Activated T-helper 1 cell treated with anti-CD3 and anti-CD28 coated beads, Interleukin-12 subunit alpha, Interleukin-12 subunit beta, Interleukin-2, Interleukin-4 antibody, amounts not matched to agents 30 ng/mL and 10 ng/mL and 1 ng/mL, durations not matched to agents 14 hours and 24 hours and 36 hours (primary cell): ENCODE measurements at regions not wholly inside any gene's neighbourhood (a gene's known extent, or its start where the extent isn't known, plus 50 kb on each side); places are given as distances from the start of the nearest gene placed in this dataset.

ENCODE experiments used
- DNase-seq: peaks from one replicate; pipeline ENCODE4 v3.0.0; 2021; ENCODE audit warnings: low spot score
- H3K27ac Mint-ChIP-seq: one replicate; pipeline ENCODE4 v1.8.0; 2021; ENCODE audit warnings: mild to moderate bottlenecking, mixed read lengths
- H3K27me3 Mint-ChIP-seq: one replicate; pipeline ENCODE4 v1.8.0; 2022; ENCODE audit warnings: mild to moderate bottlenecking, moderate library complexity, mixed read lengths; ENCODE audit not compliant: insufficient read depth
- H3K36me3 Mint-ChIP-seq: one replicate; pipeline ENCODE4 v1.8.0; 2021; ENCODE audit warnings: low read depth, mixed read lengths
- H3K4me1 Mint-ChIP-seq: one replicate; pipeline ENCODE4 v1.8.0; 2021; ENCODE audit warnings: low read depth, mixed read lengths
- H3K4me3 Mint-ChIP-seq: one replicate; pipeline ENCODE4 v1.8.0; 2021; ENCODE audit warnings: mild to moderate bottlenecking, moderate library complexity, mixed read lengths
- H3K9me3 Mint-ChIP-seq: one replicate; pipeline ENCODE4 v1.8.0; 2021; ENCODE audit warnings: mixed read lengths
- intact Hi-C: fragments of 100-400 bp; cut with micrococcal nuclease; formaldehyde crosslinking; loops from one replicate; pipeline ENCODE4 v1.15.1; 2024

GRCh38 chr6:156167016-156167624 is 610.1 kb upstream of the ARID1B start:
- Mint-ChIP-seq H3K4me1 (peaks cover 27% of the 10 kb centered on the region), H3K9me3 (no peaks in the 10 kb centered on the region), H3K27me3 (no peaks in the 10 kb centered on the region), H3K36me3 (no peaks in the 10 kb centered on the region), H3K27ac (no peak overlapping the region), H3K4me3 (peak overlapping the region; percentile 27)
- no peak for DNase-seq
- intact Hi-C loops = no loop called here

GRCh38 chr6:156166093-156166492 is 611.1 kb upstream of the ARID1B start:
- intact Hi-C loops = no loop called here
- no peaks in the 10 kb centered on the region for H3K27me3 Mint-ChIP-seq
- H3K4me3 Mint-ChIP-seq = no peak overlapping the region
- DNase-seq = no peak
- peaks cover 27% of the 10 kb centered on the region for H3K4me1 Mint-ChIP-seq
- H3K9me3 Mint-ChIP-seq = no peaks in the 10 kb centered on the region
- H3K36me3 Mint-ChIP-seq = no peaks in the 10 kb centered on the region
- no peak overlapping the region for H3K27ac Mint-ChIP-seq

- no peaks in the 10 kb centered on the region for H3K36me3 Mint-ChIP-seq
- no peak overlapping the region for H3K4me3 Mint-ChIP-seq
- no peak overlapping the region for H3K27ac Mint-ChIP-seq
- H3K27me3 Mint-ChIP-seq = no peaks in the 10 kb centered on the region
- no peaks in the 10 kb centered on the region for H3K9me3 Mint-ChIP-seq
- DNase-seq = no peak
- peaks cover 27% of the 10 kb centered on the region for H3K4me1 Mint-ChIP-seq
- intact Hi-C loops = no loop called here
Measured at GRCh38 chr6:156164701-156165452, 612.3 kb upstream of the ARID1B start.

GRCh38 chr6:156163311-156163710 is 613.9 kb upstream of the ARID1B start:
- no peak overlapping the region for H3K4me3 Mint-ChIP-seq
- peaks cover 27% of the 10 kb centered on the region for H3K4me1 Mint-ChIP-seq
- intact Hi-C loops = no loop called here

GRCh38 chr6:156161471-156161870 is 615.7 kb upstream of the ARID1B start:
- H3K27me3 Mint-ChIP-seq = no peaks in the 10 kb centered on the region
- no peaks in the 10 kb centered on the region for H3K9me3 Mint-ChIP-seq
- no peaks in the 10 kb centered on the region for H3K36me3 Mint-ChIP-seq
- no peak overlapping the region for H3K27ac Mint-ChIP-seq
- intact Hi-C loops = no loop called here
- no peak overlapping the region for H3K4me3 Mint-ChIP-seq
- H3K4me1 Mint-ChIP-seq = peaks cover 11% of the 10 kb centered on the region
- DNase-seq = no peak

More at GRCh38 chr6:156163311-156163710, 613.9 kb upstream of the ARID1B start:
- DNase-seq = no peak
- Mint-ChIP-seq H3K27ac (no peak overlapping the region), H3K9me3 (no peaks in the 10 kb centered on the region), H3K27me3 (no peaks in the 10 kb centered on the region), H3K36me3 (no peaks in the 10 kb centered on the region)

- no peak overlapping the region for H3K4me3 Mint-ChIP-seq
- intact Hi-C loops = no loop called here
- no peak for DNase-seq
- H3K27me3 Mint-ChIP-seq = no peaks in the 10 kb centered on the region
- H3K4me1 Mint-ChIP-seq = peaks cover 6% of the 10 kb centered on the region
- H3K27ac Mint-ChIP-seq = no peak overlapping the region
- no peaks in the 10 kb centered on the region for H3K36me3 Mint-ChIP-seq
- H3K9me3 Mint-ChIP-seq = no peaks in the 10 kb centered on the region
Measured at GRCh38 chr6:156160795-156161165, 616.4 kb upstream of the ARID1B start.

- Mint-ChIP-seq H3K4me1 (peaks cover 6% of the 10 kb centered on the region), H3K9me3 (no peaks in the 10 kb centered on the region), H3K4me3 (no peak overlapping the region), H3K27ac (no peak overlapping the region), H3K27me3 (no peaks in the 10 kb centered on the region), H3K36me3 (no peaks in the 10 kb centered on the region)
- intact Hi-C loops = no loop called here
- no peak for DNase-seq
Measured at GRCh38 chr6:156160007-156160794, 617.0 kb upstream of the ARID1B start.

GRCh38 chr6:156154896-156155295 is 622.3 kb upstream of the ARID1B start:
- no peaks in the 10 kb centered on the region for H3K27me3 Mint-ChIP-seq
- DNase-seq = no peak
- intact Hi-C loops = no loop called here
- no peak overlapping the region for H3K27ac Mint-ChIP-seq
- H3K4me1 Mint-ChIP-seq = no peaks in the 10 kb centered on the region
- no peaks in the 10 kb centered on the region for H3K36me3 Mint-ChIP-seq
- no peak overlapping the region for H3K4me3 Mint-ChIP-seq
- peaks cover 3% of the 10 kb centered on the region for H3K9me3 Mint-ChIP-seq

GRCh38 chr6:156150391-156150790 is 626.8 kb upstream of the ARID1B start:
- Mint-ChIP-seq H3K27ac (no peak overlapping the region), H3K27me3 (no peaks in the 10 kb centered on the region), H3K4me1 (no peaks in the 10 kb centered on the region), H3K36me3 (no peaks in the 10 kb centered on the region), H3K9me3 (peaks cover 20% of the 10 kb centered on the region), H3K4me3 (no peak overlapping the region)
- intact Hi-C loops = no loop called here
- no peak for DNase-seq

GRCh38 chr6:156146891-156147290 is 630.3 kb upstream of the ARID1B start:
- Mint-ChIP-seq H3K4me3 (no peak overlapping the region), H3K27ac (no peak overlapping the region), H3K9me3 (peaks cover 34% of the 10 kb centered on the region), H3K27me3 (no peaks in the 10 kb centered on the region), H3K4me1 (no peaks in the 10 kb centered on the region), H3K36me3 (no peaks in the 10 kb centered on the region)
- intact Hi-C loops = no loop called here
- DNase-seq = no peak

- Mint-ChIP-seq H3K36me3 (no peaks in the 10 kb centered on the region), H3K4me3 (no peak overlapping the region)
Measured at GRCh38 chr6:156131221-156131903, 645.8 kb upstream of the ARID1B start.

GRCh38 chr6:156126535-156126934 is 650.6 kb upstream of the ARID1B start:
- intact Hi-C loops = no loop called here
- Mint-ChIP-seq H3K27ac (no peak overlapping the region), H3K4me3 (no peak overlapping the region), H3K36me3 (no peaks in the 10 kb centered on the region), H3K27me3 (no peaks in the 10 kb centered on the region), H3K4me1 (no peaks in the 10 kb centered on the region), H3K9me3 (peaks cover 9% of the 10 kb centered on the region)
- DNase-seq = no peak

More at GRCh38 chr6:156131221-156131903, 645.8 kb upstream of the ARID1B start:
- Mint-ChIP-seq H3K27me3 (no peaks in the 10 kb centered on the region), H3K9me3 (peaks cover 5% of the 10 kb centered on the region), H3K27ac (no peak overlapping the region), H3K4me1 (no peaks in the 10 kb centered on the region)
- intact Hi-C loops = no loop called here
- DNase-seq = no peak

GRCh38 chr6:156125844-156126243 is 651.3 kb upstream of the ARID1B start:
- Mint-ChIP-seq H3K27ac (no peak overlapping the region), H3K9me3 (peaks cover 9% of the 10 kb centered on the region), H3K36me3 (no peaks in the 10 kb centered on the region), H3K4me1 (no peaks in the 10 kb centered on the region), H3K27me3 (no peaks in the 10 kb centered on the region), H3K4me3 (no peak overlapping the region)
- no peak for DNase-seq
- intact Hi-C loops = no loop called here
